ENCODE measurements at regions not wholly inside any gene's neighbourhood (a gene's known extent, or its start where the extent isn't known, plus 50 kb on each side); places are given as distances from the start of the nearest gene placed in this dataset.
"Not testable (repeated sequence)": the region's sequence is repeated elsewhere in the genome, so short reads cannot be mapped to it uniquely, and the experiment has no call there.

DNA sequence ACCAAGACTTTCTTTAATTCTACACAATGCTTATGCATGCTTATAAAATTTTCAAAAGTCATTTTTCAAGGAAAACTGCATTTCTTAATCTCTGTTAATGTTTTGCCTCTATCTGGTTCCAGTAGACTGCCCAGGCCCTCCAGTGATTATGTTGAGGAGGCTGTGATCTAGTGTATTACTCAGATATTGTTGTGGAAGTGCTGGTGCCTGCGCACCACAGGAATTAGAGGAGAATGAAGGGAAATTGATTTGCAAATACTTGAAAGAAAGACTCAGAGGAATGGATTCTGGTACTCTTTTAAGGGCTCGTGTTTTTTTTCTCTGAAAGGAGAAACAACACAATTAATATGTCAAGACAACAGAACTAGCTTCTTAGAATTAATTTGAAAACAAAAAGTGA lies 1015.1 kb downstream of the RPA4 start:
- CTCF ChIA-PET = no interaction called here
- DNase-seq (no peak), ATAC-seq (replicated peaks in 1 of 4) (no peak)
- Histone ChIP-seq H3K27me3 (replicated peaks in 1 of 2; ENCODE audit: control insufficient read depth in 2 of 2, extremely low read depth in 1 of 2, insufficient read depth in 2 of 2, low read length in 1 of 2) (no peaks in the 10 kb centered on the region), H3K9me3 (no peaks in the 10 kb centered on the region), H3K4me1 (ENCODE audit: control insufficient read depth in 1 of 2, extremely low read depth in 1 of 2, insufficient read depth in 2 of 2, low read length in 2 of 2) (no peaks in the 10 kb centered on the region), H3K27ac (ENCODE audit: low read length) (no peak overlapping the region), H3K4me3 (ENCODE audit: control insufficient read depth in 1 of 2, extremely low read depth in 1 of 2, low read length in 1 of 2) (no peak overlapping the region), H3K36me3 (ENCODE audit: control insufficient read depth in 2 of 2, extremely low read depth in 1 of 2, insufficient read depth in 1 of 2, low read length in 1 of 2) (no peaks in the 10 kb centered on the region)
- H3K36me3 Mint-ChIP-seq = no peaks in the 10 kb centered on the region
- peaks cover 0 to 6% (median 6%) of the 10 kb centered on the region in 3 donors for H3K9me3 Mint-ChIP-seq
- H3K27me3 Mint-ChIP-seq = peaks cover 0 to 6% of the 10 kb centered on the region in 2 donors
- WGBS (ENCODE audit: insufficient coverage) = no CpG with 5 or more reads among the region's 2 CpGs
- H3K27ac Mint-ChIP-seq = no peak overlapping the region
- POLR2A ChIA-PET = no interaction called here
- H3K4me3 Mint-ChIP-seq = no peak overlapping the region
- no peaks in the 10 kb centered on the region for H3K4me1 Mint-ChIP-seq

DNA sequence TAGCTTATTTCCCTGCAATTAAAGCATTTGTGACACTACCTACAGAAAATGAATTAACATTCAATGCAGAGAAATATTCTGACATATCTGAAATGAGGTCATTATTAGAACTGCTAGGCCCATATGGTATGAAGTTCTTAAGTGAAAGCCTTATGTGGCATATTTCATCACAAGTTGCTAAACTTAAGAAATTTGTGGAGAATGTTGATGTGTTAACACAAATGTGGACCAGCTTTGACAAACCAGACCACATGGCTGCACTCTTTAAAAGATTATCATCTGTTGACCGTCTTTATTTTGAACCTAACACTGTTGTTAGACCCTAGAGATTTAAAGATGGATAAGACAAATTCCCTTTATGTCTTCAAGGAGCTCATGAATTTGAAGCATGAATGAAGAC lies 1024.1 kb downstream of the RPA4 start:
- ATAC-seq (replicated peaks in 1 of 4) (no peak), DNase-seq (no peak)
- ChIA-PET CTCF (interaction anchor here in 1 of 2 donors (0.7 kb wide), 1 partner anchor 601 kb away, joined by 6 read pairs; no protein-coding TSS in a partner anchor), POLR2A (no interaction called here)
- WGBS (ENCODE audit: insufficient coverage) = no CpG with 5 or more reads among the region's 1 CpG
- H3K4me3 ChIP-seq (ENCODE audit: control insufficient read depth in 1 of 2, extremely low read depth in 1 of 2, low read length in 1 of 2) = no peak overlapping the region
- no peaks in the 10 kb centered on the region for H3K4me1 ChIP-seq (ENCODE audit: control insufficient read depth in 1 of 2, extremely low read depth in 1 of 2, insufficient read depth in 2 of 2, low read length in 2 of 2)
- no peaks in the 10 kb centered on the region for H3K27me3 ChIP-seq (replicated peaks in 1 of 2; ENCODE audit: control insufficient read depth in 2 of 2, extremely low read depth in 1 of 2, insufficient read depth in 2 of 2, low read length in 1 of 2)
- peaks cover 0 to 8% (median 0%) of the 10 kb centered on the region in 3 donors for H3K9me3 Mint-ChIP-seq
- no peak overlapping the region for H3K27ac ChIP-seq (ENCODE audit: low read length)
- no peaks in the 10 kb centered on the region for H3K36me3 Mint-ChIP-seq
- no peak overlapping the region for H3K4me3 Mint-ChIP-seq
- H3K27me3 Mint-ChIP-seq = no peaks in the 10 kb centered on the region
- H3K4me1 Mint-ChIP-seq = no peaks in the 10 kb centered on the region
- H3K9me3 ChIP-seq = no peaks in the 10 kb centered on the region
- H3K36me3 ChIP-seq (ENCODE audit: control insufficient read depth in 2 of 2, extremely low read depth in 1 of 2, insufficient read depth in 1 of 2, low read length in 1 of 2) = no peaks in the 10 kb centered on the region
- no peak overlapping the region for H3K27ac Mint-ChIP-seq

DNA sequence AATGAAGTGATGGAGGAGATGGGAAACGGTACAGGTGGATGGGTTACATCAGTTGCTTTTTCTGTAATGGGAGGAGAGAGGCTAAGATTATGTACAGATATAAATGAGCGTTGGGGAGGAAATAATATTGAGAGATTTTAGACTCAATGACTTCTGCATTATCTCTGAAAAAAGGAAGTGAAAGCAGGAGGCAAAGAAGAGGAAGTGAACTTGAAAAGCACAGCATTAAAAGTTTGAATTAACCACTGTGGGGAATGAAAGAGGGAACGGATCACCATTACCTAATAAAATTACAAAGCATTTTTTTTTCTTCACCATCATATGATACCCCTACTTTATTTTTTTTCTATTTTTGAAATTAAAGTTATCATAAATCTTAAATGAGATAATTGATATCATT lies 1025.5 kb downstream of the RPA4 start:
- Histone ChIP-seq H3K4me1 (ENCODE audit: control insufficient read depth in 1 of 2, extremely low read depth in 1 of 2, insufficient read depth in 2 of 2, low read length in 2 of 2) (no peaks in the 10 kb centered on the region), H3K4me3 (ENCODE audit: control insufficient read depth in 1 of 2, extremely low read depth in 1 of 2, low read length in 1 of 2) (no peak overlapping the region), H3K27ac (ENCODE audit: low read length) (no peak overlapping the region), H3K9me3 (no peaks in the 10 kb centered on the region), H3K27me3 (replicated peaks in 1 of 2; ENCODE audit: control insufficient read depth in 2 of 2, extremely low read depth in 1 of 2, insufficient read depth in 2 of 2, low read length in 1 of 2) (no peaks in the 10 kb centered on the region), H3K36me3 (ENCODE audit: control insufficient read depth in 2 of 2, extremely low read depth in 1 of 2, insufficient read depth in 1 of 2, low read length in 1 of 2) (no peaks in the 10 kb centered on the region)
- H3K27ac Mint-ChIP-seq = no peak overlapping the region
- CTCF ChIA-PET = no interaction called here
- no peak for ATAC-seq (replicated peaks in 1 of 4)
- no peaks in the 10 kb centered on the region for H3K36me3 Mint-ChIP-seq
- no peaks in the 10 kb centered on the region for H3K4me1 Mint-ChIP-seq
- no peak for DNase-seq
- POLR2A ChIA-PET = no interaction called here
- no peaks in the 10 kb centered on the region for H3K27me3 Mint-ChIP-seq
- no peak overlapping the region for H3K4me3 Mint-ChIP-seq
- WGBS (ENCODE audit: insufficient coverage) = 14% methylated on average over 1 of the region's 3 CpGs
- peaks cover 0 to 8% (median 0%) of the 10 kb centered on the region in 3 donors for H3K9me3 Mint-ChIP-seq

DNA sequence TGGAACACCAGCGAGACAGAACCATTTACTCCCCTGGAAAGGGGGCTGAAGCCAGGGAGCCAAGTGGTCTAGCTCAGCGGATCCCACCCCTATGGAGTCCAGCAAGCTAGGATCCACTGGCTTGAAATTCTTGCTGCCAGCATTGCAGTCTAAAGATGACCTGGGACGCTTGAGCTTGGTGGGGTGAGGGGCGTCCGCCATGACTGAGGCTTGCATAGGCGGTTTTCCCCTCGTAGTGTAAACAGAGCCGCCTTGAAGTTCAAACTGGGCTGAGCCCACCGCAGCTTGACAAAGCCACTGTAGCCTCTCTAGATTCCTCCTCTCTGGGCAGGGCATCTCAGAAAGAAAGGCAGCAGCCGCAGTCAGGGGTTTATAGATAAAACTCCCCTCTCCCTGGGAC lies 1031.7 kb downstream of the RPA4 start:
- CTCF ChIA-PET; H3K4me3 Mint-ChIP-seq; H3K27ac Mint-ChIP-seq; H3K4me1 Mint-ChIP-seq; H3K36me3 Mint-ChIP-seq; H3K9me3 Mint-ChIP-seq; H3K27ac ChIP-seq (ENCODE audit: low read length); DNase-seq; H3K4me1 ChIP-seq (ENCODE audit: control insufficient read depth in 1 of 2, extremely low read depth in 1 of 2, insufficient read depth in 2 of 2, low read length in 2 of 2); POLR2A ChIA-PET; H3K4me3 ChIP-seq (ENCODE audit: control insufficient read depth in 1 of 2, extremely low read depth in 1 of 2, low read length in 1 of 2); H3K9me3 ChIP-seq; H3K27me3 ChIP-seq (replicated peaks in 1 of 2; ENCODE audit: control insufficient read depth in 2 of 2, extremely low read depth in 1 of 2, insufficient read depth in 2 of 2, low read length in 1 of 2); ATAC-seq (replicated peaks in 1 of 4); H3K36me3 ChIP-seq (ENCODE audit: control insufficient read depth in 2 of 2, extremely low read depth in 1 of 2, insufficient read depth in 1 of 2, low read length in 1 of 2): not testable (repeated sequence)
- 100% methylated on average over 1 of the region's 10 CpGs for WGBS (ENCODE audit: insufficient coverage)
- H3K27me3 Mint-ChIP-seq = peaks cover 0 to 12% of the 10 kb centered on the region in 2 donors

DNA sequence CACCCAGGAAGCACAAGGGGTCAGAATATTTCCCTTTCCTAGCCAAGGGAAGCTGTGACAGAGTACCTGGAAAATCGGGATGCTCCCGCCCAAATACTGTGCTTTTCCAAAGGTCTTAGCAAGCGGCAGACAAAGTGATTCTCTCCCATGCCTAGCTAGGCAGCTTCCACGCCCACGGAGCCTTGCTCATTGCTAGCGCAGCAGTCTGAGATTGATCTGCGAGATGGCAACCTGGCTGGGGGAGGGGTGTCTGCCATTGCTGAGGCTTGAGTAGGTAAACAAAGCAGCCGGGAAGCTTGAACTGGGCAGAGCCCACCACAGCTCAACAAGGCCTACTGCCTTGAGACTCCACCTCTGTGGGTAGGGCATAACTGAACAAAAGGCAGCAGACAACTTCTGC lies 1037.5 kb downstream of the RPA4 start:
- ATAC-seq (replicated peaks in 1 of 4); H3K4me3 ChIP-seq (ENCODE audit: control insufficient read depth in 1 of 2, extremely low read depth in 1 of 2, low read length in 1 of 2); CTCF ChIA-PET; H3K4me3 Mint-ChIP-seq; H3K4me1 Mint-ChIP-seq; H3K27ac Mint-ChIP-seq; POLR2A ChIA-PET; H3K9me3 ChIP-seq; H3K4me1 ChIP-seq (ENCODE audit: control insufficient read depth in 1 of 2, extremely low read depth in 1 of 2, insufficient read depth in 2 of 2, low read length in 2 of 2); H3K27me3 ChIP-seq (replicated peaks in 1 of 2; ENCODE audit: control insufficient read depth in 2 of 2, extremely low read depth in 1 of 2, insufficient read depth in 2 of 2, low read length in 1 of 2); H3K36me3 ChIP-seq (ENCODE audit: control insufficient read depth in 2 of 2, extremely low read depth in 1 of 2, insufficient read depth in 1 of 2, low read length in 1 of 2); H3K27ac ChIP-seq (ENCODE audit: low read length); H3K36me3 Mint-ChIP-seq; DNase-seq: not testable (repeated sequence)
- Mint-ChIP-seq H3K27me3 (peaks cover 0 to 12% of the 10 kb centered on the region in 2 donors), H3K9me3 (peaks cover 0 to 14% (median 3%) of the 10 kb centered on the region in 3 donors)
- WGBS (ENCODE audit: insufficient coverage) = 100% methylated on average over 2 of the region's 8 CpGs

DNA sequence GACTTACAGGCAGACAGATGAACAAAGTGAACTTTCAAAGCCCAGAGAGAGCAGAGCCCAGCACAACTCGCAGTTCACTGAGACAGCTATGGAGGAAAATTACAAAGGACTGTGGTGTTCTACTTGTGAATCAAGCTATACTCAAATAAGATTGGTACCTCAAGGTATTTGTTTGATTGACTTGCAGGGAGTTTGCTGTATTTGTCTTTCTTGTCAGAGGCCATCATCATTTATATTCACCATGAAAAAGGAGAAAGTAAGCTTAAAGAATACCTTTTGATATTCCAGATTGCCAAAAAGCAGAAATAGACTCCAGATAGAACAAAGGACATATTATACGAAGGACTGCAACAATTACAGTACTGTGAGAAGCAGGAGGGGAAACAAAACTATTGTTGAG lies 1047.9 kb downstream of the RPA4 start:
- no peaks in the 10 kb centered on the region for H3K27me3 ChIP-seq (replicated peaks in 1 of 2; ENCODE audit: control insufficient read depth in 2 of 2, extremely low read depth in 1 of 2, insufficient read depth in 2 of 2, low read length in 1 of 2)
- no peaks in the 10 kb centered on the region for H3K4me1 Mint-ChIP-seq
- H3K27ac Mint-ChIP-seq = no peak overlapping the region
- DNase-seq = no peak
- ChIA-PET POLR2A (no interaction called here), CTCF (no interaction called here)
- no peaks in the 10 kb centered on the region for H3K9me3 Mint-ChIP-seq
- no peak for ATAC-seq (replicated peaks in 1 of 4)
- H3K4me3 Mint-ChIP-seq = no peak overlapping the region
- no peak overlapping the region for H3K4me3 ChIP-seq (ENCODE audit: control insufficient read depth in 1 of 2, extremely low read depth in 1 of 2, low read length in 1 of 2)
- no peaks in the 10 kb centered on the region for H3K36me3 Mint-ChIP-seq
- no peaks in the 10 kb centered on the region for H3K27me3 Mint-ChIP-seq
- no peak overlapping the region for H3K27ac ChIP-seq (ENCODE audit: low read length)
- H3K9me3 ChIP-seq = no peaks in the 10 kb centered on the region
- WGBS (ENCODE audit: insufficient coverage) = no CpG with 5 or more reads among the region's 2 CpGs
- no peaks in the 10 kb centered on the region for H3K36me3 ChIP-seq (ENCODE audit: control insufficient read depth in 2 of 2, extremely low read depth in 1 of 2, insufficient read depth in 1 of 2, low read length in 1 of 2)
- no peaks in the 10 kb centered on the region for H3K4me1 ChIP-seq (ENCODE audit: control insufficient read depth in 1 of 2, extremely low read depth in 1 of 2, insufficient read depth in 2 of 2, low read length in 2 of 2)

GRCh38 chrX:97936296-97936695 lies 1052.6 kb downstream of the RPA4 start:
- no peaks in the 10 kb centered on the region for H3K27me3 ChIP-seq (replicated peaks in 1 of 2; ENCODE audit: control insufficient read depth in 2 of 2, extremely low read depth in 1 of 2, insufficient read depth in 2 of 2, low read length in 1 of 2)
- no peak for ATAC-seq (replicated peaks in 1 of 4)
- WGBS (ENCODE audit: insufficient coverage) = no CpG with 5 or more reads among the region's 1 CpG
- Mint-ChIP-seq H3K36me3 (no peaks in the 10 kb centered on the region), H3K27ac (no peak overlapping the region), H3K9me3 (no peaks in the 10 kb centered on the region), H3K27me3 (peaks cover 0 to 6% of the 10 kb centered on the region in 2 donors), H3K4me1 (no peaks in the 10 kb centered on the region), H3K4me3 (no peak overlapping the region)
- no peak overlapping the region for H3K4me3 ChIP-seq (ENCODE audit: control insufficient read depth in 1 of 2, extremely low read depth in 1 of 2, low read length in 1 of 2)
- no peaks in the 10 kb centered on the region for H3K9me3 ChIP-seq
- H3K4me1 ChIP-seq (ENCODE audit: control insufficient read depth in 1 of 2, extremely low read depth in 1 of 2, insufficient read depth in 2 of 2, low read length in 2 of 2) = no peaks in the 10 kb centered on the region
- DNase-seq = no peak
- H3K27ac ChIP-seq (ENCODE audit: low read length) = no peak overlapping the region
- CTCF ChIA-PET = no interaction called here
- H3K36me3 ChIP-seq (ENCODE audit: control insufficient read depth in 2 of 2, extremely low read depth in 1 of 2, insufficient read depth in 1 of 2, low read length in 1 of 2) = no peaks in the 10 kb centered on the region
- POLR2A ChIA-PET = no interaction called here

Measured in T-cell (primary cell).